HUDEP-2 (cell line): ENCODE measurements at regions not wholly inside any gene's neighbourhood (a gene's known extent, or its start where the extent isn't known, plus 50 kb on each side); places are given as distances from the start of the nearest gene placed in this dataset.
A peak's percentile ranks its signal among the peaks of the same experiment; 100 is the strongest.

ENCODE experiments used
- DNase-seq, 76 experiments: peaks; one replicate each; lab custom pipeline; 2025; ENCODE audit not compliant: unreplicated experiment in 76 of 76; lab: John Stamatoyannopoulos, UW

DNA sequence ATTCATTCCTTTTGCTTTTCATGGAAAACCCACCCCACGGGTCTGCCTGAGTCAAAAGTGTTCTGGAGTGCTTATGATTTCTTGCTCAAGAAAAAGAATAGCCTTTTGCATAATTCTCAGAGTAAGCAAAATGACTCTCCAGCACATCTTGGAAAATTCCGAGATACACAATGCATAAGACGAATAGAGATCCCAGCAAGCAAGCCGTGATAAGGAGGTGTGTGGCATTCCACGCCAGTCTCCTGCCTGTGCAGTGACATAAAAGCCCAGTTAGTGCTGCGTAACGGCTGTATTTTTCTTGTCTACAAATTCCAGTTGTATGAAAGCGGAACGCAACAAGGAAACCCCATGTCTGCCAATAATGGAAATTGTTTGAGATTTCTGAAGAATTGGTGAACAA is 237.9 kb upstream of the GATB start:
- no peak for DNase-seq

DNA sequence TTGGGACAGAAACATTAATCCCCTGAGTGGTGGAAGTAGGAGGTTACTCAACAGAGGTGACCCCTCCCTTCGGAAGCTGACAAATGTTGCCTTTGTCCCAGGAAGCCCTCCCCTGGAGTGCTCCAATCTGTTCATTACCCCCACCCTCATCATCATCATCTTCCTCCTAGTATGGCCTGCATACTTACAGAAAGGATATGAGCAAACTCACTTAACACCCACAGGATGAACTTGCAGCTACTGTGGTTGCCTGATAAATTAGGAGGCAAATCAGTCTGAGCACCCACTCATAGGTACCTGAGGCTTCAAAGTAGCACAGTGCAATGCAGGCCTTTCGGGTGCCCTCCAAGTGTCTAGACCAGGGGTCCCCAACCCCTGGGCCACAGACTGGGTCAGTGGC is 236.7 kb upstream of the GATB start:
- no peak for DNase-seq

DNA sequence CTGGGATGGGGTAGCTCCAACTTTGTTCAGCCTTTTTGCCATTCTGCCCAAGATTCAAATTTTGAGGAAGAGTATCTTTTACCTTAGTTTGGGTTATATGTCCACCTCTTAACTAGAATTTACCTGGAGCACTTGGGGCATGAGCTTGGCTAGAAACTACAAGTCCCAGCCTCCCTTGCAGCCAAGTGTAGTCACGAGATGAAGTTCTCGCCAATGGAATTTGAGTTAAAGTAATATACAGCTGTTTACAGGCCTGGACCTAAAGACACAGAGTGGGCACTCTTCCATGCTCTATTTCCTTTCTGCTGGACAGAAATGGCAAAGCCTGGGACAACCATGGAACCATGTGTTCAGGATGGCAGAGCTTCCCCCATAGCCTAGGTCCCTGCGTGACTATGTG is 233.6 kb upstream of the GATB start:
- DNase-seq: no peak

DNA sequence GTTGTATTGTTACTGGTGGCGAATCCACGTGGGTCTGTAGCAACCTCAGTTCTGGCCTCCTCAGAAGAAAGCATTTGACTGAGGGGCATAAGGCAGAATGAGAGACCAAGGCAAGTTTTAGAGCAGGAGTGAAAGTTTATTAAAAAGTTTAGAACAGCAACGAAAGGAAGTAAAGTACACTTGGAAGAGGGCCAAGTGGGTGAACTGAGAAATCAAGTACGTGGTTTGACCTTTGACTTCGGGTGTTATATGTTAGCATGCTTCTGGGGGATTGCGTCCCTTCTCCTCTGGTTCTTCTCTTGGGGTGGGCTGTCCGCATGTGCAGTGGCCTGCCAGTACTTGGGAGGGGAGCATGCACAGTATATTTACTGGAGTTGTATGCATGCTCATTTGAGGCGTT is 232.7 kb upstream of the GATB start:
- DNase-seq: no peak

DNA sequence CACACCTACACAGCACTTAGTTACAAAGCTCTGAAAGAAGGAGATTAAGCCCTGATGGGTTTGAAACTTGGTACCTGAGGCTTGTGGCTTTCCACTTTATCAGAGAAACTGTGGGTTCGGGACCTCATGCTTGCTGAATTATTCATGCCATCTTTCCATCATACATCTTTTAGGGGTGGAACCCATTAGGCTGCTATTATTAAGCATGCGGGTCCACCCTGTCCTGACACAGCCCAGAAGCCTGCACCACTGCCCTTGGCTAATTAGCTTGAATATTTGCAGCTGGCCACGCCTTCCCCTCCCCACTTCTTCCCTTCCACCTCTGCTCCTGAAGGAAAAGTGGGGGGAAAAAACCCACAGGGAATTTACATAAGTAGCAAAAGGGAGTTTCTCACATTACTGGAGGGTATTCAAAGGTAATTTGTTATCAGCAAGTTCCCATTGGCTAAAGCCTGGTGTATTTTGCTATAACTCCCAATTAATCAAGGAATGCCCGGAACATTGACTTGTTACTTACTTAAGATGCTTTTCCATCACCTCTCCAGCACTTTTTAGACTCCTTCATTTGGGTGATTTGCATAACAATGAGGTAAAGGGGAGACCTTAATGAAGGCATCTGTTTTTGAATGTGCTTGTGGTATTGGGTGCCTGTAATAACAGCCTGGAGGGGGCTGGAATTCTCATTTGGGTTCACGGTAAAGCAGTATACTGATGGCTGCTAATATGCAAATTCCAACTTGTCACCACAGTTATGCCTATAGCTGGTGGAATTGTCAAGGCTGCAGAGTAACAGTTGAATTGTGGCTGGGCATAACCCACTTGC is 231.7 kb upstream of the GATB start:
- no peak for DNase-seq

DNA sequence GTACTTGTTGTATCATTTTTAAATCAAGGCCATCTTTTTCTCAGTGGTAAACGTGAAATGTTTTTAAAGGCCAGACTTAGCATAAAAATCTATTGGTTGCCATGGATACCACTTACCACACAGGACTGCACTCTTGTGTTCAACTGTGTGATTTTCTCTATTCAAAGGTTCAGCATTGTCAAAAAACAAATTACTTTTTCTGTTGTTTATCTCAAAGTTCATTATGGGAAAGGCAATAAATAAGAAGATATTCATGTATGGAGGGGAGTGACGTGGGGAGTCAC is 231.0 kb upstream of the GATB start:
- DNase-seq: no peak

DNA sequence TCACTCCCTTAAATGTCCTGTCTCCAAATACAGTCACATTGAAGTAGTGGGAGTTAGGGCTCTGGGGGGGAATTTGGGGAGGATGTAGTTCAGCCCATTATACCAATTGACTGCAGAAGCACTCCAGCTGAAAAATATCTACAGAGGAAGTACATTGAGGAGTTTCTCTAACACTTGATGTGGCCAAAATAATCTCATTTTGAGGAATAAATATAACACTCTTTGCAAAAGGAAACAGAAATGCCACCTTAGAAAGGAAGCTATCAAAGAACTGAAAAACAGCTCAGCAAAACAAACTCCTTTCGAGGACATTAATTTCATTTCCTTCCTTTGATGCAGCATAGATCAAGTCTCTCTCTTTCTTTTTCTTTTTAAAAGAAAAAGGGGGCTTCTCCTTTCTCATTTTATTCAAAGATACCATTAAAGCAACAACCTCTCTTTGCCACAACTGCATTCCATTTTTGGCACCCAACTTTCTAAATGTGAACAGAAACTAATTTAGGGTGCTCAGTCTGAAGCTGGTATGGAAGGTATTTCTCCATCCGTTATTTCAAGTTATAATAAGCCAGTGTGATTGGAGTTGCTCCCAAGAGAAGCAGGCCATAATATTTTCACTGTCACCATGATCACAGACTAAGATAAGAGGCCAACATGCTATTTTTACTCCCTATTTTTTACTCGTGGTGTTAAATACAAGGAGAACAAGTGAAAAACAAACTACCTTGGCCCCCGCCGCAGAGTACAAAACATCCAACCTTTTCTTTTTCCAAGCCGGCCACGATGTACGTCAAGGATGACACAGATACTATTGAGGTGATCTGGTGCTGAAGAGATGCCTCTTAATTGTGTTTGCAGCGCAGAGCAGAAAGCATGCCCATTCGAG is 230.4 kb upstream of the GATB start:
- no peak for DNase-seq

DNA sequence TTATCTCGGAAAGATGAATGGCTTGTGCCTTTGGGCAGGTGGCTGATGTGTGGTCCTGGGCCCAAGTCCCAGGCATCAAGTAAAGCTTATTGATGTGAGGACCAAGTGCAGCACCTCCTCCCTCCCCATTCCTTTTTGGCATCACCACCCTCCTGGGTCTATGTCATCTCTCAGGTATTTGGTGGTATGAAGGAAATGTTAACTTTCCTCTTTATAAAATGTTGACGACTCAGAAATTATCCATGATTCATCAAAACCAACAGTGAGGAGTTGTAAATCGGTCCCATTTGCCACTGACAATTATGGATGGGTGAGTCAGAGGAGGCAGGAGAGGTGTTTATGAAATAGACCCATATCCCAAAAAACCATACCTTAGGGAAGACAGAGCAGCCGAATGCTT is 229.4 kb upstream of the GATB start:
- no peak for DNase-seq

DNA sequence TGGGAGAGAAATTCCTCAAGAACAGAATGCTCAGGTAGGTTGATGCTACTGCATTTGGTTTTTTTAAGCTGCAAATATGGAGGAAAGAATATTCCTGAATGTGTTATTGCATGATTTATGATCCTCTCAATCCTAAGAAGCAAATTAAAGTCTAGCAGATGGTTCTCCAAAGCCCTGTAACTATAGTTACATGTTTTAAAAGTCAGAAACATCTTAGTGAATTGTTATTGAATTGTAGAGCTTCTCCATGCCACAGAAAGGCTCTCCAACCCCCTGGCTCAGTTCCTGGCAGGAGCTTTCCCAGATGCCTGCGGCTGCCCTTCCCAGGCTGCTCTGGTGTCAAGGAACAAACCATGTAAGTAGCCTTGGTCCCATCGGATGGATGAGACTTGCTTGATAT is 227.8 kb upstream of the GATB start:
- no peak for DNase-seq

DNA sequence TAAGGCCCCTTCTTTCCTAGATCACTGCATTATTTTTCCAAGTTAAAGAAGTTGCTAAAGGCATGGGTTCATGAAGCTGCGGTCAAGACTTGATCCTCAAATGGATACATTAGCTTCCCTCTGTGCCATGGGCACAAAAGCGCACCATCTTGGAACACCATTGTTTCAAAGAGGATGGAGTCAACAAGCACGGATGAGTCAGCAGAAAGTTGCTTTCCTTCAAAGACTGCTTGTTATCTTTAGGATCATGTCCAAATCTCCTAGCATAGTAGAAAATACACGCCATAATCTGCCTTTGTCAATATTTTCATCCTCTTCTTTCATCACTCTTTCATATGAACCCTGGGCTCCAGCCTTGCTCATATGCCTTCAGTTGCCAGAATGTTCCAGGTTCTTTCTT is 226.8 kb upstream of the GATB start:
- no peak for DNase-seq

DNA sequence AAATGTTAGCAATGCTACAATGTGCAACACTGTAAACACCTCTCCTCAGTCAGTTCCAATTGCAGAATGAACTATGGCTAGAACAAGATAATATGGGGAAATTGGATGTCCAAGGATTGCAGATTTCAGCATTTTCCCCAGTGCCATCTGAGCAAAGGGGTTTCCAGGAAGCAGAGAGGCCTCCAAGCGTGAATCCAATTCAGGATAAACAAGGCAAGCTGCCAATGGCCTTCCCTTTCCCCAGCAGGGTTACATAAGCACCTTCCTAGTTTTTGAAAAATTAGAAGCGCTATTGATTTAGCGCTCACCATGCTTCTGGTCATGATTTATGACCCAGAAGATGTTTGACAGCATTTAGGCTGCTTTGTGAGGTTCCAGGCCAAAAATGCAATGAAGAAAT is 223.0 kb upstream of the GATB start:
- no peak for DNase-seq

DNA sequence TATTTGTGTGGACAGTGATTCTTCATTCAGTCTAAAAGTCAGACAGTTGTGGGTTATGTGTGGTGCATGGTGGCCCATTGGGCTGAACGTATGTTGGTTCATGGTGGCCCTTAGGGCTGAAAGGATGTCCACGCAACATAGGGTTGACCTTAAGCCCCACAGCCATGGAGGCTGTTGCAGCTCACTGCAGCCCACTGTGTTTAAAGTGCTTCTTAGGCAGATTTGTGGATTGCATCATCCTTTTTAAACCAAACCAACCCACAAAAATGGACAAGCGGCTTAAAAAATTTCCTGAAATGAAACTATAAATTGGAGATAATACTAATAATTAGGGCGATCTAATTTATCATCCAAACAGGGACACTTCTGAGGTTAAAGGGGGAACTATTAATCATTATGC is 219.0 kb upstream of the GATB start:
- no peak for DNase-seq

DNA sequence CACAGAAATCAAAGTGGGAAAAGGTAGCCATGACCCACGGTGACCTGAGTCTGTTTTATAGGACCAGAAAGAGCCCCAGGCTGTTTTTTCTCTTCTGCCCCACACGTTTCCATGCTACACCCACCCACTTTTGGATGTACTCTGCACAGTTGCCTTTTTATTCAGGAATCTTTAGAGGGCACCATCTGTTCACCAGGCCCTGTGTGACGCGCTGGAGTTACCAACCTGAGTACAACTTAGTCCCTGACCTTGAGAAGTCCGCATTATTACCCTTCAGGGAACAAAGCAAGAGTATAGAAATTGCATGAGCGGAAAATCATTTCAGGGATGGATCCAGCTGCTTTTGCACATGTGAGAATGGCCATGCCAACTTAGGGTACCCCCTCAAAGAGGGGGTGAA is 207.8 kb upstream of the GATB start:
- DNase-seq: no peak

DNA sequence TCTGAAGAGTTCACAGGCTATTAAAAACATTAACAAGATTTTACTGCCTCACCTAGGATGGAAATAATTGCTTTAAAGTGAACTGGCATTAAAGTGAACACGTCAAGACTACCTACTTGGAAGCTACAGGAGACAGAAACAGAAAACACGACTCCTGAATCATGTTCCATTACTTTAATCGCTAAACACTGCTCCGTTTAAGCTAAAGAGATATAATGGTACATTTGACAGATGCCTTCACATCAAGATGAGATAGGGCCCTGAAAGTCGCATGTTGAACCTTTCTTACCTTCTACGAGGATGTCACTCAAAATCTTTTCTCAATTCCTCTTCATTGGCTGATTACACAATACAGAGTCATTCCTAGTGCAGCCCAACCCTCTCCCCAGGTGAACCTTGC is 206.3 kb upstream of the GATB start:
- no peak for DNase-seq

DNA sequence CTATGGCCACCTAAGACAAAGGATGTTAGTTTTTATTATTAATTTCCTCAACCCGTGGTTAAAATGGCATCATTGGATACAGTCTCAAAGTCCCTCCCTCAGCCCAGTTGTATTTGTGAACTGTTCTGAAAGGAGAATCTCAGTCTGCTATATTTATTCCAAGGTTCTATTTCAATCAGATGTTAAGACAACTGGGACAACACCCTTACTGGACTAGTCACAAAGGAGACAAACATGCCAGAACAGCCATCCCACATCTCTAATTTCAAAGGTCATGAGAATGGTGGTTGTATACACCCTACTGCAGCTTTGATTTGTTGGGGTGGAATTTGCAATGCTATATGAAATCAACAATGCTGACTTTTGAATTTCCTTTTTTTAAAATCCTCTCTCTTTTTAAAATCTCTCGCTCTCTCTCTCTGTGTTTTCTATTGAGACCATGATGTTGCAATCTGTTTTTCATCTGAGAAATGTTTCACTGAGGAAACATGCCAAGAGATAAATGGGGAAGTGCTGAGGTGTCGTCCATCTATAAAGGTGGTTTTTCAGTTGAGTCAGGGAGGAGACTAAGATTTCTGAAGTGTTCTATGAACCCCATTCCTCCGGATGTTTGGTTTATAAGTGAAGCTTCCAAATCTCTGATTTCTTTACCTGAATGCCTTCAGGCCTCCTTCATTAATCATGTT is 201.5 kb upstream of the GATB start:
- no peak for DNase-seq

DNA sequence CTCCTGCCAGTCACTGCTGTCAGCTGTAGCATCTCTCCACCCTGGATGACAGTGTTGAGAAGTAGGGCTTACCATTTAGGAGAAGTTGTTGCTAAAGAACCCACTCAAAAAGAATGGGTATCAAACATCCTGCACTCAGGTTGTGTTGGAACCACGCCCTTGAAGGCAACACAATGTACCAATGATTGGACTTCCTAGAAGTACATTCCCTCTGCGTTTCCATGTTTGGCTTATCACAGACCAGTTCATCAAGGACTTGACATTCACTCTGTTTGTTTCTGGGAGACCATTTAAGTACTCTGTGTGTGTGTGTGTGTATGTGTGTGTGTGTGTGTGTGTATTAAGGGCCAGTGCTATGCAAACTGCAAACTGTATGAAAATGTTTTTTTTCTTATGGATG is 200.6 kb upstream of the GATB start:
- no peak for DNase-seq

DNA sequence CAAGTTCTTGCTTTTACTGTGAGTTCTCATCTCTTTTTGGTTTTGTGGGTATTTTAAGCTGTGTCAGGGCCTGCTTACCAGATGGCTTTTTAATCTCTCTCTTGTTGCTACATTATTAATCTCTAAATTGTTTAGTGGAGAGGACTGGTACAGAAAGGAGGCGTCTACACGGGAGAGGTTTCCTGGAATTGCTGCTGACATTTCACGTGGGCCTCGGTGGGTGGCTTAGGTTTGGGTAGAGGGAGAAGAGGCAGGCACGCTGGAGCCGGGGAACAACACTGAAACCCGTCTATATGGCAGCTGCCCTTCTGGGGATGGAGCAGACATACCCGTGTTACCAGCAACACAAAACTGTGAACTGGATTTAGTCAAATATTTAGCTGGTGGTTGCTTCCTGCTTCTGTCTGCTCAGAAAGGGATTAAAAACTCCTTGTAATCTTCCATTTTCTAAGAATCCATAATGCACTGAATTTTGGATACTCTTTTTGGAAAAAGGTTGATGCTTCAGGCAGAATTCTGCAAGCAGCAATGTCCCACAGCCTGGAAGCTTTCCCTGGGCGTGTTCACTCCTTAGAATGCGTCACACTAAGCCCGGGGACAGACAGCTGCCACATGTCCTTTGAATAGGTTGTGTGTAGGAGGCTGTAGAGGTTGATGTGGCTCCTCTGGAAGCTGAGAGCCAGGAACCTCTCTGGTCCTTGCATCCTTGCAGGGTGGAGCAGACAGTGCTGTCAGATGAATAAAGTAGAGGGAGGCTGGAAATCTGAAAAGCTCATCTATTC is 199.8 kb upstream of the GATB start:
- no peak for DNase-seq

DNA sequence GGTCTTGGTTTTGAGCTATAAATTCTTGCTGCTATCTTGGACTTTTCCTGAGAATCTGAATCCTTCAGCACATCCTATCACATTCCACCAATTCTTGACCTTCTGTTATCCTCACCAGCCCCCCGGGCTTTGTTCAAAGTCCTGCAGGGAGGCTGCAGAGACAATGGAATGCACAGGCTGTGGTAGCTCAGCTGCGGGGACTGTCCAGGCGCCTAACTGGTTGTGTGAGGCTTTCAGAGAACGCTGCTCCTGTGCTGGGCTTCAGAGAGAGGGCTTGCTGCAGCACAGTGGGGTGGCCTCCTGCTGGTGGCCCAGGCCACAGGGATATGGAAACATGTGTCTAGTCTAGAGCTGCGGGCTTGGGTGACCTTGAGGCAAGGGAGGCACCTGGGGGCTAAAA is 196.3 kb upstream of the GATB start:
- DNase-seq: peak in 1 of 76 experiments; percentile 3

DNA sequence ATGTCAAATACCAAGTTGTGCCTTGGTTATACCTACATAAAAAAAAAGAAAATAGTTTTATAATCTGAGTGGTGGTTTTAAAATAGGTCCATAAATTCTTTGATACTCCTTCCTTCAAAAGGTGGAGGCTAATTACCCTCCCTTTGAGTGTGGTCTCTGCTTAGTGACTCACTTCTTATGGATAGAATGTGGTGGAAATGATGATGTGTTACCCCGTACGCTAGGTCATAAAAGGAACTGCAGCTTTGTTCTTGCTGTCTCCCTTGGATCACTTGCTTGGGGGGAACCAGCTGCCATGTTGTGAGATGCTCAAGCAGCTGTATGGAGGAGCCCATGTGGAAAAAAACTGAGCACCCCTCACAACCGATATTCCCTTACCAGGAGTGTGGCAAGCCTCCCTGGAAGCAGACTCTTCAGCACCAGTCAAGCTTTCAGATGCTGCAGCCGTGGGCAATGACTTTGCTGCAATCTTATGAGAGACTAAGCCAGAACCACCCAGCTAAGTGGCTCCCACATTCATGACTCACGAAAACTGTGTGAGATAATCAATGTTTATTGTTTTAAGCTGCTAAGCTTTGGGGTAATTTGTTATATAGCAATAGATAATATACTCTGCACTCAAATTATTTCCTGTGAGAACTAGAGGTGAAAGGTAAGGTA is 195.0 kb upstream of the GATB start:
- DNase-seq: no peak

DNA sequence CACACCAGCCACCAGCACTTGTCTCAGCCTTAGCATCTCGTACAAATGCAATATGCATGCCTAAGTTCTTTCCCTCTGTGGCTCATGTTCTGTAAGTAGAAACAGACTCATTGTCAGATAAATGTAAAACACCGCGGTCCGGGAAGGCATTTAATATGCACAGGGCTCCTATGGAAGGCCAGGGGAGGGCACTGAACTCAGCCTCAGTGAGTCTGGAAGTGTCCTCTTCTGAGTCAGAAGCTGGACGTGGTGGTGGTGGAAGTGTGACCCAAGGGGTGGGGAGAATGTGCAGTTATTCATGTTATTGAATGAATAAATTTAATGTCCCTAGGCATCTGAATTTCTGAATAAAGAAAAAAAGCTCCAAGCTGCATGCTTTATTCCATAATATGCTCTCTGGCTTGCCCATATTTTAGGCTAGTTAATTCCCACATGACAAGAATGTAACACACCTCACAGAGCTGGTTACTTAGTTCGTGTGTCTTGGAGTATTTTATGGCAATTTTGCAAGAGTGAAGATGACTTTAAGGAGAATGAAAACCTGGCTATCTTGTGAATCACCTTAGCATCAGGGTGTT is 193.1 kb upstream of the GATB start:
- DNase-seq: no peak
